ENCODE measurements at regions not wholly inside any gene's neighbourhood (a gene's known extent, or its start where the extent isn't known, plus 50 kb on each side); places are given as distances from the start of the nearest gene placed in this dataset.
"Not testable (repeated sequence)": the region's sequence is repeated elsewhere in the genome, so short reads cannot be mapped to it uniquely, and the experiment has no call there.

DNA sequence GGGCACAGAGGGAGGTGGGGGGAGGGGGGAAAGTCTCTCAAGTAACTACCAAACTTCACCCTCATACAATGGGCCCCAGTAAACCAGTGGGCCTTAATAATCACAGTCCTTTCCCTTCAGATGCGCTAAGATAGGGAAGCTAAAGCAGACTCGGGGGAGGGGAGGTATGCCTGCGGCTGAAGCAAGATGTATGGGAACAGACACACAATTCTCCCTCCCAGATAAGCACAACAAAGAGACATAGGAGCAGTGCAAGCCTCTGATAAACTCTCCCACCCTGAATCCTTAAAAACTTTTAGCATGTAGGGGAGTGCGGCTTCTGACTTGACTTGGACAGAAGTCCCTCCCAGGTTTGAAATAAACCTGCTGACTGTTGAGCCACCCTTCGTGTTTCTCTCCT is 54.7 kb downstream of the PROP1 start:
- not testable (repeated sequence) for DNase-seq (ENCODE audit: insufficient read length, low spot score); FAIRE-seq

DNA sequence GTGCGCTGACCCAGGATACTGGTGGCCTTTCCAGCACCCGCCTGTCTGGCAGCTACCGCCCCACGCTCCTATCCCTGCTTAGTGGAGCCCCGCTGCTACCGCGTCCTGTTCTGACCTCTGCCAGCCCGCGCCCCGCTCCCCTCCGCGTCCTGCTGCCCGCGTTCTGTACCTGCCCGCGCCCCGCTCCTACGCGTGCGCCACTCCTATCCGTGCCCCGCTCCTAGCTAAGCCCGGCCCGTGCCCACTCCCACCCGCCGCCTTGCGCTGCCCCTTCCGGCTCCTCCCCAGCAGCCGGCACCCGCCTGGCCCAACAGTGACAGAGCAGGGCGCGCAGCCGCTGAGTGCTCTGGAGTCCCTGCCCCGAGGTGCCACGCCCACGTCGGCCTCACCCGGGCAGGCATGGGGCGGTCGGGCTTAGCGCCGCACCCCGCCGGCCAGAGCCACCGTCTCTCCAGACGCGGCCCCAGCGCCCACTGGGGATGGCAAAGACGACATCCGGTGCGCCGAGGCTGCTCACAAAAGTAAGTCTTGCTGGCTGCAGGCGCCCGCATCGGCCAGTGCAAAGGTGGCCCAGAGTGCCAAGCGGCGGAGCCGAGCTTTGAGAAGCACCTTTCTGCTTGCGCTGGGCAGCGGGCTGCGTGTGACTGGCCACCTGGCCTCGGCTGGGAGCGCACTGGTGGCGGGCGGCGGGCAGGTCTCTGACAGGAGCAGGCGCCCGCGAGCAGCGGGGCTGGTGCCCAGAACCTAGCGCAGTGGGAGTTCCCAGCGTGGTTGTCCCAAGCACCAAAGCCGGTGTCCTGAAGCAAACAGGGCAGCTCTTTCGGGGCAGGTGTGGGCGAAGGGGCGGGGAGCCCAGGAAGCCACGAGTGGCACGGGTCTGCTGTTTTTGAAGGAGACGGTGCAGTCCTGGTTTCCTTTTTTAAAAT is 56.5 kb downstream of the PROP1 start:
- FAIRE-seq (peak; percentile 96), DNase-seq (ENCODE audit: insufficient read length, low spot score) (peak; percentile 33)

DNA sequence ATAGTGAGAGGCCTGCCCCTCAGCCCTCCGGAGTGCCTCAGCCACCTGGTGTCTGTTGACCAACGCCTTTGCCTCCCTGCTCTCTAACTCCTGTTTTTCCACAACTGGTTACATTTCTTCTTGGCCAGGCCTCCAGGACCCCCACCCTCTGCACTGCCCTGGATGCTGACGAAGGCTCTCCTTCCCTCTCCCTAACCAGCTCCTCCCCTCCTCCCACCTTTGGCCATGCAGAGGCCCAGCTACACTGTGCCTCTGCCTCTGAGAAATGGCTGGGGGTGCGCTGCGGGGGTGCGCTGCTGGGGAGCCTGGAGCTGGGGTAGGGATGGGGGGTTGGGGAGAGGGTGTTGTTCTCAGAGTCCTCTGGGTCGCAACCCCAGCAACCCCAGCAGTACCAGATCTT is 57.3 kb downstream of the PROP1 start:
- DNase-seq (ENCODE audit: insufficient read length, low spot score); FAIRE-seq: not testable (repeated sequence)

DNA sequence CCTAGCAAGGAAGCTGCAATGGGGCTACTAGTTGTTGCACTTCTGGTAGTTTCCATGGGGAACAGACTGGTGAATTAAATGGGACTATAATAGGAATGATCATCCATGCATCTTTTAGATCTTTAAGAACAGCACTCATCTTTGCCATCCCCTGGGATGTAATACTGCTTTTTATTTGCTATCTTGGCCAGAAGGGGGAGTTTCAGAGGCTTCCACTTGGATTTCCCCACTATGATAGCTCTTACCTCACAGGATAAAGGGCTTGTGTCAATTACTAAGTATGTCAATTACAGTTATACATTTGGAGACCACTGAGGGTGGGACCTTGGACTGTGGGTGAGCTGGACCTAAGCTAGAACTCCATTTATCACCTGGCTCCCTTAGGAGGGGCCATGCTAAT is 61.8 kb downstream of the PROP1 start:
- DNase-seq (ENCODE audit: insufficient read length, low spot score); FAIRE-seq: not testable (repeated sequence)

DNA sequence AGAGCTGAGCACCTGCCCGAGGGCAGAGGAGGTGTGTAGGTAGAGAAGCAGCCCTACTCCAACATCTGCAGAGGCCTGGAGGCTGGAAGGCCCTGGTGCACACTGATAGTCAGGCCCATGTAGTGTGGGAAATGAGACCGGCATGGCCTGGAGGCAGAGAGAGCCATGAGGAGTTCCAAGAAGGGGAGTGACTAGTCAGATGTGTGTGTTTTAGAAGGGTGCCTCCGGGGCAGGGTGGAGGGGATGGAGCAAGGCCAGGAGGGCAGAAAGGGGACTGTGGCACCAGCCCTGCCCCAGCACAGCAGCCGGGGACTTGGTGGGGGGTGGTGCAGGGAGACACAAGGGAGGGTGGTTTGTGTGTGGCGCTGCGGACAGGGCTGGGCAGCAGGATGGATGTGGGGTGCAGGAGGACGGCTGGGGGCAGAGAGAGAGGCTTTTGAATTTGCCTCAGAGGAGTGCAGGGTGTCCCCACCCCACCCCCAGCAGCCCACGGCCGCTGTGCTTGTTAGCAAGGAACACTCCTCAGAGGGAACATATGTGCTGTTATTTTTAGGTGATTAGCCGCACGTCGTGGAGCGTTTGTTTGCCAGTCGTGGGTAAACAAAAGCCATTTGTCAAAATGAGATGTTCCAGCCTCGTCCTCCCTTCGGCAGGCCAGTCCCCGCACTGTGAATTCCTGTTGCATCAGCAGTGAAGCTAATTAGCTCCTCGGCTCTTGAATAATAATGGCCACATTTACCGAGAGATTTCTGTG is 65.6 kb downstream of the PROP1 start:
- FAIRE-seq; DNase-seq (ENCODE audit: insufficient read length, low spot score): not testable (repeated sequence)

DNA sequence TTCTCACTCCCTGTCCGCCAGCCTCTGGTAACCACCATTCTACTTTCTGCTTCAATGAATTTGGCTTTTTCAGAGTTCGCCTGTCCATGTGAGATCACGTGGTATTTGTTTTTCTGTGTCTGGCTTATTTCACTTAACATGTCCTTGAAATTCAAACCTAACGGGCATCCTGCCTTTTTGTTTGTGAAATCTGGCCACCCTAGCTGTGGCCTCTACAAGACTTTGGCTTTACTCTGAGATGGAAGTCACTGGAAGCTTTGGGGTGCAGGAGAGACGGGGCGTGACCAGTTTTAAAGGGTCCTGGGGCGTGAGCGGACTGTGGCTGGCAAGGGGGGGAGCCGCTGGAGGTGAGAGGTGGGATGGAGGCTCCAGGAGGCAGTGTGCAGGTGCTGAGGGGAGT is 66.4 kb downstream of the PROP1 start:
- not testable (repeated sequence) for DNase-seq (ENCODE audit: insufficient read length, low spot score)

DNA sequence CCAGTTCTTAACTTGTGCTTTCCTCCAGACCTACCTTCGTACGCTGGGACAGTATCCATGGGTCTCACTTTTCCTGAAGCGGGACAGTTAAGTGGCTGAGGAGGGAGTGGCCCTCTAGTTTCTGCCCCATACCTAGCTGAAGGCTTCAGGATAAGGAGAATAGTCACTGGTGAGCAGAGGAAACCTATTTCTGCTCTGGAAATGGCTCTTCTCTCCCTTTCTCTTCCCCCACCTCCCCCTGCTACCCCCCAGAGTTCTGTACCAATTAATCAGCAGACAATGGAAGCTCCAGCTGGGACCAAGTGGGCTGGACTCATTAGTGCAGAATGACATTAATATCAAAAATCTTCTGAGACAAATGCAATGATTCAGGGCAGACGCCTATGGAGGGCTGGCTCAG is 68.5 kb downstream of the PROP1 start:
- FAIRE-seq; DNase-seq (ENCODE audit: insufficient read length, low spot score): not testable (repeated sequence)

More for the DNA sequence above, 66.4 kb downstream of the PROP1 start:
- FAIRE-seq, result not testable (repeated sequence)

DNA sequence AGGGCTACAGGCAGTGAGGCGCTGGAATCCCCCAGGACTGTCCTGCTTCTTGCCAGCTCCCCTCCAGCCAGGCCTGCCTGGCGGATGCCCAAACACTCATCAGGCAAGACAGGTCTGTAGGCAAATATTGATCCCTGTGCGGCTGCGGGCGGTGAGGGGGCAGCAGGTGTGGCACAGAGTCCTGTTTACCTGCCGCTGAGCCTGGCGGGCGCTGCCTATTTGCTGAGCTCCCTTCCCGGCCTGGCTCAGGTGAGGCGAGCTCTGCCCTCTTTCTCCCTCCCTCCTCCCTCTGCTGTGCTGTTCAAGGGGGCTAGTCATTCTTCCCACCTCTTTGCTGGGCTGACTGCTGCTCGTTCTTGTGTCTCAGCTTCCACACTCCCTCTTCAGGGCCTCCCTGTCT is 71.5 kb downstream of the PROP1 start:
- DNase-seq (ENCODE audit: insufficient read length, low spot score); FAIRE-seq: not testable (repeated sequence)

DNA sequence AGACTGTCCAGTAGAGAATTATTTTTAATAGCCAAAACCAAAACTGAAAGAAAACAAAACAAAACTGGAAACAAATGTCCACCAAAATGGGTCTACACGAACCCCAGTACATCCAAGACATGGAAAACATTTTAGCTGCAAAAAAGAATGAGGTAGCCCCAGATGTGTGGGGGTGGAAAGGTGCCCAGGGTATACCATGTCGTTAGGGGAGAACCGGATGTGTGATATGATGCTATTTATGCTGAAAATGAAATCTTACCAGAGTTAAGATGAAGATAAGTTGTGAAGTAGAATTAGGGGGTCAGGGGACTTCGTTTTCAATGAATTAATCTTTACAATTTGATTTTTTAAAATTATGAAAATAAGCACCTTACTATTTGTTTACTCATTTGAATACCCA is 72.2 kb downstream of the PROP1 start:
- not testable (repeated sequence) for DNase-seq (ENCODE audit: insufficient read length, low spot score); FAIRE-seq

DNA sequence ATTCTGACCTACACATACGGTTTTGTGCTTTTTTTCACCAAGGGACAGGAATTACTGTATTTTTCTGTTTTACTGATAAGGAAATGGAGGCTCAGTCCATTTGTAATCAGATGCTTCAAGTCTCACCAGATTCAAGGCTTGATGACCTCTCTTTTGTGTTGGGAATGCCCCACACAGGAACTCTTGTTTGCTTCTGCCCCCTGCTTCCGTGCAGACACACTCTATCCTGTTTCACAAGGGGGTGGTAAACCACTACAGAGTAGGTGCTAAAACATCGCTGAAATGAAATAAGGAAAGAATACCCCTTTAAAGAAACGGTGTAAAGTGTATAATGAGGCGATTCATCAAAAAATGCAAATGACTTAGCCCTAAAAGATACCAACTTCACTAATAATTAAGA is 72.9 kb downstream of the PROP1 start:
- not testable (repeated sequence) for DNase-seq (ENCODE audit: insufficient read length, low spot score); FAIRE-seq

DNA sequence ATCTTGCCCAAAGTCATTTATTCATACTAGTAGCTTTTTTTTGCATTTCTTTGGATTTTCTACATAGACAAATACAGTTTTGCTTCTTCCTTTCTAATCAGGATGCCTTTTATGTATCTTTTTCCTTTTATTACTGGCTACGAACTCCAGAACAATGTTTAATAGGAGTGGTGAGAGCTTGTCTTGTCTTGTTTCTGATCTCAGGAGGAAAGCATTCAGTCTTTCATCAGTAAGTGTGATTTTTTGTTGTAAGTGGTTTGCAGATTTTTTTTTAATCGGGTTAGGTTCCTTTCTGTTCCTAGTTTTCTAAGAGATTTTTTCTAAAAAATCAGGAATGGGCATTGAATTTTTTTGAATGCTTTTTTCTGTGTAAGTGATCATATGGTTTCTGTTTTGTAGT is 86.8 kb downstream of the PROP1 start:
- not testable (repeated sequence) for FAIRE-seq; DNase-seq (ENCODE audit: insufficient read length, low spot score)

DNA sequence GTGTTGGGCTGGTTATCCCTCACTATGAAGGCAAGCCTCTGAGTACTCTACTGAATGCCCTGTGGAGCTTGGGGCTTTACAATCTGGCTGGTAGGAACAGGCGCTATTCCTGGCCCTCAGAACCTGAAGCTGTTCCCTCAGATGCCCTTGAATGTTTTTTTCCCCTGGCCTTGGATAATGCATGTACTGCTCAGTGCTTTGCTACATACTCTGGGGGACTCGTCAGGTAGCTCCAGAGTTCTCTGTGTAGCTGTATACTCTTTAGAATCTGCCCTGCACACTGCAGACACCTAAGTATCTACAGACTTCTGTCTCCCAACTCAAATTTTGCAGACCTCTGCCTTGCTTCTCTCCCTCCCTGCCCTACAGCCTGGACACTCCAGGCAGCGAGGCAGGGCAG is 93.2 kb downstream of the PROP1 start:
- DNase-seq (ENCODE audit: insufficient read length, low spot score); FAIRE-seq: not testable (repeated sequence)

DNA sequence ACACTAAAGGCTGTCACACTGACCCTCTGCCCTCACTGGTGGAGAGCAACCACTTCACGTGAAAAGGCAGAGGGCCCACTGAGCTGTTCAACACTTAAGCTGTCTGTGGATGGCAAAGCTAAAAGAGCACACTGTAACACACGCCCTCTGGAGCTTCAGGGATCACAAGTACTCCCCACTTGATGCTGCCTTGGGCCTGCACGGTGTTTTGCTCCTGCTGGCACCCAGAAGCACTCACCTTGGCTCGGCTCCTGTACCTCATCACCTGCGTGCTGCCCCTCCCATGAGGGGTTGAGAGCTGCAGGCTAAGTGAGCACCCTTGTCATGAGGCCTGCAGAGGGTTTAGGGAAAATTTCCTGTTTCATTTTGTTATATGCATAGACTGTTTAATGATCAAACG is 96.0 kb downstream of the PROP1 start:
- DNase-seq (ENCODE audit: insufficient read length, low spot score); FAIRE-seq: not testable (repeated sequence)

DNA sequence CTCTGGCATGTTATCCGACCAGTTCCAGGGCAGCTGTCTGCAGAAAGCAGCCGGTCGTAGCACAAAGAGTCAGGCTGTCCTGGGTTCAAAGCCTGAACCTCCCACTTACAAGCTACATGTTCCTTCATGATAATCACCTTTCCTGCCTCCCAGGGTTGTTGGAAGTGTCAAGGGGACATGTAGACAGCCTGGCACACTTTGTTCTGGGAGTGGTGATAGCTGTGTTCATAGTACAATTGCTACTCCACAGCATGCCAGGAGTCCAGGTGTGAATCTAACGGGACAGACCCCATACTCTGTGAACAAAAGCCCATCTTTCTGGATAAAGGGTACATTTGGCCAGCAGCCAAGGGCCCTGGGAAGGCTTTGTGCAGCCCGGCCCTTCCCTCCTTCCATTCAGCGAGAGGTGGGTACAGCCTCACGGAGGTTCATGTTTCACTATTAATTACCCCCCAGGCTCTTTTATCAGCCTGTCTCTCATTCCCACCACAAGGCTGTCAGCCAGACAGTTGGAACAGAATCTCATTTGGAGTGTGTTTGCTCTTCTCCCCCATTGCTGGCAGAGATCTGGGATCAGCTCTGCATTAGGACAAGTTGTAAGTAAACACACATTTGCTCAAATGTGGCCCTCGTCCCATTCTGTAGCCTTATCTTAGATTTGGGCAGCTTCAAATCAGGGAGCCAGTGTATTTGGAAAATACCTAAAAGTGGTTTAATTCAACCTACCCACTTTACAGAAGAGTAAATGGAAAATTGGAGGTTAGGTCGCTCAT is 101.2 kb downstream of the PROP1 start:
- not testable (repeated sequence) for FAIRE-seq; DNase-seq (ENCODE audit: insufficient read length, low spot score)

DNA sequence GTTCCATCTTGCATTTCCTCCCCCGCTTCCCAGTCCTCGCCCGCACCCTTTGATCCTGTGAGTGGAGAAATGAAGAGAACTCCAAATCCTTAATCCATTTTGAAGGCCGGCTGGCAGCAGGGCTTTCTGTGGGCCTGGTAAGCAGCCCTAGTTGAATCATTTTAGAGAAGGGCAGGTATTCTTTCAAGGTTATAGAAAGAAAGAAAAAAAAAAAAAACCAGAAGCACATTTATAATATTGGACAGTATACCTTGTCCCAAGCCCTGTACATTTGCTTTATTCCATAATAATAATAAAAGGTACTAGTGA is 103.7 kb downstream of the PROP1 start:
- DNase-seq (ENCODE audit: insufficient read length, low spot score); FAIRE-seq: not testable (repeated sequence)

DNA sequence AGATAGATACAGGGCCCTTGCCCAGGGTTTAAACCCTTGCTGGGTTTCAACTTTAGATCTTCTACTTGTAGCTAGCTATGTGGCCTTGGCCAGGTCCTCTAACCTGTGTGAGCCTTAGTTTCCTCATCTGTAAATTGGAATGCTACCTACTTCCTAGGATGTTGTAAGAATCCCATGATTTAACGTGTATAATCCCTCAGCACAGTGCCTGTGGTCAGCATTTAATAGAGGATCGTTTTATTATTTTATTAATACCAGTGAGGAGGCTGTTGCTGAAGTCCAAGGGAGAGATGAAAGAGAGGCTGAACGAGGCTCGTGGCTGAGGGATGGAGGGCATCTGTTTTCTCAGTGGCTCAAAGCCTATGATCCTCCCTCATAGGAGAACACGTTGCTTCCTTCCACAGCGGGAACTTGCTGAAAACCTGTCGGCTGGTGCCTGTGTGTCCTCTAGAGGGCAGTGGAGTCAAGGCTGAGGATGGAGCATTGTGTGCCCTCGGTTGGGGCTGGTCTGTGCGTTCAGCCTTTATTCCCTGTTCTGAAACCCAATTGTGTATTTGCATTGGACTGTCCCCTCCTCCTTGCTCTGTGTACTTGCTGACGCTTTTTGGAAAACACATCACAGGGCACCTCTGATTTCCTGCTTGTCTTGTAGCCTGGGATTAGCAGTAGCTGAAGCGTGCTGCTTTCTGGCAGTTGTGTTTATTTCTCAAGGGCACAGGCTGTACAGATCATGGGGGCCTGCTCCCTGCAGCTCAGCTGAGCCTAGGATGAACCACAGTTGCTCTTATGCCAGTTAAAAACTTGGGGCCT is 104.3 kb downstream of the PROP1 start:
- DNase-seq (ENCODE audit: insufficient read length, low spot score), result not testable (repeated sequence)
- FAIRE-seq, result peak; percentile 92

DNA sequence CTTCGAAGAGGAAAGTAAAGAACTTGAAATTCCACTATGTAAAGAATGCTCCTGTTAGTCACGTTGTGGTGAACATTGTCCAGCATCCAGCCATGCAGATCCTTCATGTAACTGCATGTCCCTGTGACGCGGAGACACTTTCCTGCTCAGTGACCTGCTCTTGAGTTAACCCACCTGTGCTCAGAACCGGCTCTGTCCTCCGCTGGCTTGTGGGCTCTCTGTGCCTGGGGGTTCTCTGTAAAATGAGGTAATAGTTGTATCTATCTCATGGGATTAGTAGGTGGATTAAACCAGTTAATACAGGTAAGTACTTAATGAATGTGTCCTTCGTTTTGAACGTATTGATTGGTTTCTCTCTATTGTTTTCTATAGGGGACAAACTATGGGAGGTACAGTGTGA is 100.6 kb upstream of the FAM153A start:
- DNase-seq (ENCODE audit: insufficient read length, low spot score); FAIRE-seq: not testable (repeated sequence)

DNA sequence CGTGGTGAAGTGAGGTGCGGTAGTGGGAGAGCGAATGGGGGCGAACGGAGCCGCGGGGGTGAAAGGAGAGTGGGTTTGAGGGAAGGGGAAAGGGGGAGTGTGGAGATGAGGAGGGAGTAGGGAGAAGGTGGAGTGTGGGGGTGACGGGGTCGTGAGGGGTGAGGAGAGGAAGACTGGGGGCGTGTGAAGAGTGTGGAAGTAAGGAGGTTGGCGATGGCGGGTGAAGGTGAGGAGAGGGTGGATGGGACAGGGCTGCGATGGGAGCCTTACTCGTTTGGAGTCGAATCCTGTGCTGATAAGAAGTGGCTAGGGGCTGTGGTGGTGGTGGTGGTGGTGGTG is 93.2 kb upstream of the FAM153A start:
- not testable (repeated sequence) for DNase-seq (ENCODE audit: insufficient read length, low spot score); FAIRE-seq

DNA sequence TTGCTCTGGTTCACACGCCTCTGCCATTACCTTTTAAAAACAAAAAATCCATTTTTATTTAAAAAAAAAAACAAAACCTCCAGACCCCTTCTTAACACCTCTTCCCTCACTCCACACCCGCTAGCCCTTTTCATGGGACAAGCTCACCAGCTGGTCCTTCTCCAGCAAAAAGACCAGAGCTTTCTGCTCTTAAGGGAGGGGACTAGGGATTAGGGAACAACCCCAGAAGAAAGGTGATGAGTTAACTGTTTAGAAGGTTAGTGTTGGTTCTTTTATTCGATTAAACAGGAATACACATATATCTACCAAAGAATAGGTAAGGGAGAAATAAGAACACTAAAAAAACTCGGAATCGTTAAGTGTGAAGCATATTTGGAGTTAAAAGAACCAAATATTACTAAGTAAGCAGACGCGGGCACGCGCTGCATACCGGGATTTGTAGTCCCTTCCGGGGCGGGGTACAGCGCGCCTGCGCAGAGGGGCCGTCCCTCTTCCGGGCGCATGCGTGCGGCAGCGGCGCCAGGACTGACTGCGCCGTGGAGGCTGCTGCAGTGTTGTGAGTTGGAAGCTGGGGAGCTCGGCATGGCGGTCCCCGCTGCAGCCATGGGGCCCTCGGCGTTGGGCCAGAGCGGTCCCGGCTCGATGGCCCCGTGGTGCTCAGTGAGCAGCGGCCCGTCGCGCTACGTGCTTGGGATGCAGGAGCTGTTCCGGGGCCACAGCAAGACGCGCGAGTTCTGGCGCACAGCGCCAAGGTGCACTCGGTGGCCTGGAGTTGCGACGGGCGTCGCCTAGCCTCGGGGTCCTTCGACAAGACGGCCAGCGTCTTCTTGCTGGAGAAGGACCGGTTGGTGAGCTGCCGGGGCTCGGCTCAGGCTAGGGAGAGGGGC is 92.6 kb upstream of the FAM153A start:
- peak; percentile 40 for FAIRE-seq
- DNase-seq (ENCODE audit: insufficient read length, low spot score), result not testable (repeated sequence)

All from HTR-8/SVneo (cell line).